SK-N-MC (cell line): ENCODE measurements at regions not wholly inside any gene's neighbourhood (a gene's known extent, or its start where the extent isn't known, plus 50 kb on each side); places are given as distances from the start of the nearest gene placed in this dataset.
A peak's percentile ranks its signal among the peaks of the same experiment; 100 is the strongest.

Experiments used
- DNase-seq: peaks from one replicate; pipeline ENCODE4 v3.0.0-alpha.2; 2011; ENCODE audit warnings: low read depth, low spot score
- H3K27ac ChIP-seq: fragments of 200-600 bp; sonication (generic); 2 replicates; pipeline ENCODE4 v1.5.1; 2016; ENCODE audit warnings: mixed run types
- H3K36me3 ChIP-seq: fragments of 200-600 bp; sonication (generic); 2 replicates; pipeline ENCODE4 v1.6.1; 2017; ENCODE audit warnings: antibody characterized with exemption, low read length, mixed read lengths; ENCODE audit not compliant: insufficient read depth
- H3K4me3 ChIP-seq: fragments of 200-600 bp; sonication (generic); 2 replicates; pipeline ENCODE4 v1.5.1; 2016
- H3K9ac ChIP-seq: fragments of 200-600 bp; sonication (generic); 2 replicates; pipeline ENCODE4 v1.8.0; 2017; ENCODE audit warnings: mixed run types, mixed read lengths; ENCODE audit not compliant: insufficient read length
- H3K9me3 ChIP-seq: fragments of 200-600 bp; sonication (generic); 2 replicates; pipeline ENCODE4 v1.6.1; 2017; ENCODE audit warnings: low read depth, mild to moderate bottlenecking, antibody characterized with exemption, low read length, moderate library complexity, mixed read lengths
- EZH2 ChIP-seq: fragments of 200-600 bp; sonication (generic); IDR thresholded peaks from one replicate; pipeline ENCODE4 v1.6.1; 2017; ENCODE audit warnings: antibody characterized with exemption
- FOXP2 ChIP-seq: optimal IDR thresholded peaks from 2 replicates; pipeline ENCODE3; 2011; ENCODE audit warnings: mild to moderate bottlenecking, moderate library complexity; ENCODE audit not compliant: insufficient read depth; ENCODE audit errors: extremely low read length, control extremely low read depth
- POLR2AphosphoS5 ChIP-seq: IDR thresholded peaks from 2 replicates; pipeline ENCODE4 v1.6.1; 2012; ENCODE audit warnings: mild to moderate bottlenecking, low read depth, low read length, borderline replicate concordance

DNA sequence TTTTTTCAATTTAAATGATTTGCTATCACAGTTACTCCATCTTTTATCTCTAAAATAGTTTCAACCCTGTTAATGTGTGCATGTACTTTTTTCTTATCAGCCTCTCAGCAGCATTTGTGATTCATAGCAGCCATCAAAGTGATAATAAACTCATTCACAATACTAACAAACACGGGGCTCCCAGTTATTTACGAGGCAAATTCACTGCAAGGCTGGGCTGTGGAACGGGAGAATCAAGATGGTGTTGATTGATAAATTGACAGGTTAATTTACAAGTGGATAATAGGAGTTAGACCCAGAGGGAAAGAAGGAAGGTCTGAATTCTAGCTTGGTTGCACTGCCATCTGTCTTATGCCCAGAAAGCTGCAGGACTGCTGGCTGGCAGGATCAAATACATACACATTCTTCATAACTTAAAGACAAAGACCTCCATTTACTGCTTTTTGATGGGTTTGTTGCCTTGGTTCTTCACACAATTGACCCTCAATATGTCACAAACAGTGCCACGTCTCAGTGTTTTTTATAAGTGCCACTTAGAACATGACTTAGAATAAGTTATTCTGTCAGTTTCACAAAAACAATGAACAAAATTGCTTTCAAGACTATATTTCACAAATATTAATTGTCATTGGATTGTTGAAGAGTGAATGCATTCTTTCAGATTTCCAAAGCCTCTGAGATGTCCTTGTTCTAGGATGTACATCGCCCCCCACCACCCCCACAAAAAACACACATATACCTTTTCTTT, 562.8 kb downstream of the NR2F2 start:
- Histone ChIP-seq H3K4me3 (no peak overlapping the region), H3K27ac (no peak overlapping the region), H3K9ac (no peak overlapping the region), H3K9me3 (no peaks in the 10 kb centered on the region), H3K36me3 (no peaks in the 10 kb centered on the region)
- no peak for TF ChIP-seq FOXP2
- no peak for DNase-seq

DNA sequence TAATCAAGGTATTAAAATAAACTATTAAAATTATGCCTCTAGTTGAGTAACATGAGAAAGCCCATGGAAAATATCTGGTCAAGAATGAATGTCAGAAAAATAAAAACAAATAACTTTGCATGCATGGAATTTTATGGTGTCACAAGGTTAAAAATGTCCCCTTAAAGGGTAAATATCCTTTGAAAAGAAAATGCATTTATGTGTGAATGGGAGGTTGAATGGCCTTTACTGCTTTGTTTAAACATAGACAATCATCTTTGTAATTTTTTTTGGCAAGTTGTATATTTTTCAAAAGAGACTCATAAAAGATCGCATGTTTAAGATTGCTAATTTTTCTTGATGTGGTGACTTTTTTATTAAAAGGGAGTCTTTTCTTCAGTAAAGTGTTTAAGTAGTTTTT, 564.2 kb downstream of the NR2F2 start:
- Histone ChIP-seq H3K4me3 (no peak overlapping the region), H3K27ac (no peak overlapping the region), H3K9me3 (no peaks in the 10 kb centered on the region), H3K9ac (no peak overlapping the region), H3K36me3 (no peaks in the 10 kb centered on the region)
- no peak for TF ChIP-seq FOXP2
- no peak for TF ChIP-seq EZH2
- TF ChIP-seq POLR2AphosphoS5: no peak
- DNase-seq: no peak

DNA sequence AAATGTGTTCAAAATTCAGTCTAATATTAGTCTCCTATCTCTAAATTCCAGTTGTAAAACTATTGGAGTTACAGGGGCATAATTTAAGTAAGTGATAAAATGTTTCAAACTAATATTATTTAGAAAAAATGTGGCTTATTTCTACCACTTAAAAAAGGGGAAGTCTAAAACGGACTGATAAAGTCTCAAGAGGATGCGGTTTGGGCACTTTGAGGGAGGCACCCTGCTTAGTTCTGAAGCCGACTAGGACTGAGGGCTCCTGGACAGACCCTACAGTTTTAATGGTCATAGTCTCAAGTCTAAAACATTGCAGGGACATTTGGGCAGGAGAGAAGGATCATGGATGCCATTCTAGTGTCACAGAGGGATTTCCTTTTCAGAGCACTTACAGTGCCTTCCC, 566.3 kb downstream of the NR2F2 start:
- no peak overlapping the region for H3K27ac ChIP-seq
- H3K4me3 ChIP-seq: no peak overlapping the region
- H3K36me3 ChIP-seq: no peaks in the 10 kb centered on the region
- DNase-seq: no peak
- H3K9ac ChIP-seq: no peak overlapping the region
- H3K9me3 ChIP-seq: no peaks in the 10 kb centered on the region
- TF ChIP-seq FOXP2: no peak

DNA sequence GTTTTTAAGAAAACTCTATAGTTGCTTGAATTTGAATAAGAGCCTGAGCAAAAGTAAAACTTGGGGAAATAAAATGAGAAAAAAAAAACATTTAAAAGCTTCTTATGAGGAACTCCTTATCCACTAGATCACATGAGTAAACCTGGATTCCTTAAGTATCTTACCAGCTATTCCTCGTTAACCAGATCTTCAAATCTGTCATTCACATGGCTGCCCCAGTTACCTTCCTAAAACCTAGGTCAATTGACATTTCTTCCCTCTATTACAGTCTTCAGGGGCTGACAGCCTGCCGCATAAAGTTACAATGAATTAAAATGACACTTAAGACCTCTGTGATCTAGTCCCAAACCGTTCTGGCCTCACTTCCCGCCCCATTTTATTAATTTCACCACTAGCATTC, 583.6 kb downstream of the NR2F2 start:
- H3K9me3 ChIP-seq: no peaks in the 10 kb centered on the region
- no peak overlapping the region for H3K27ac ChIP-seq
- TF ChIP-seq POLR2AphosphoS5: no peak
- no peak for TF ChIP-seq EZH2
- TF ChIP-seq FOXP2: no peak
- H3K36me3 ChIP-seq: no peaks in the 10 kb centered on the region
- H3K4me3 ChIP-seq: no peak overlapping the region
- no peak overlapping the region for H3K9ac ChIP-seq
- DNase-seq: no peak

DNA sequence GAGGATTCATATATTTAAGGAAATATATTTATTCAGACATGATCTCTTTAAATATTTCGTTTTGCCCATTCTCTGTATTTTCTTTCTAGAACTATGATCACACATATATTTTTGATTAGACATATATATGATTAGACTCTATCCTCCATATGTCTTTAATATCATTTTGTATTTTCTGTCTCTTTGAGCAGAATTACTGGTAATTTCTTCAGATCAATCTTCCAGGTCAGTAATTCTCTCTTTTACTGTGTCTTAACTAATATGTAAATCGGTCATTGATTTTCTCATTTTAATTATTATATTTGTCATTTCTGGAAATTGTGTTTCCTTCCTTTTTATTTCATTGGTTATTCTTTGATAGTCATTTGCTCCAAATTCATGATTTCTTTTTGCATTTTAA, 586.2 kb downstream of the NR2F2 start:
- Histone ChIP-seq H3K4me3 (no peak overlapping the region), H3K27ac (no peak overlapping the region), H3K36me3 (no peaks in the 10 kb centered on the region), H3K9ac (no peak overlapping the region), H3K9me3 (no peaks in the 10 kb centered on the region)
- TF ChIP-seq POLR2AphosphoS5: no peak
- TF ChIP-seq EZH2: no peak
- TF ChIP-seq FOXP2: no peak
- DNase-seq: no peak

DNA sequence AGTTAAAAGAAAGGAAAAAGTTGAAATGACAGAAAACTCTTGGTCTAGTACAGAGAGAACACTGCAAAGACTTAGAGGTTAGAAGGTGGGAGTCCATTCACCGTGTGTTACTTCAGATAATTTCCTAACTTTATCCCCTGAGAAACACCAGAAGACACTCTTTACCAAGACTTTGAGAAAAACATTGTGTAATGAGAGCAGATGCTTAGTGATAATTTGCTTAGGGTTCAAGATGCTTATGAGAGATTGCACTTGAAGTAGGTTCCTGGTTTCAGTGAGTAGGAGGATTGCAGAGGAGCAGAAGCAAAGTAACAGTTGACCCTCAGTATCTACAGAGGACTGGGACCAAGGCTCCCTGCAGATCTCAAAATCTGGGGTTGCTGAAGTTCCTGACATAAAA, 594.1 kb downstream of the NR2F2 start:
- Histone ChIP-seq H3K4me3 (no peak overlapping the region), H3K36me3 (no peaks in the 10 kb centered on the region), H3K9me3 (no peaks in the 10 kb centered on the region), H3K27ac (no peak overlapping the region), H3K9ac (no peak overlapping the region)
- TF ChIP-seq EZH2 (no peak), FOXP2 (no peak), POLR2AphosphoS5 (no peak)
- no peak for DNase-seq

DNA sequence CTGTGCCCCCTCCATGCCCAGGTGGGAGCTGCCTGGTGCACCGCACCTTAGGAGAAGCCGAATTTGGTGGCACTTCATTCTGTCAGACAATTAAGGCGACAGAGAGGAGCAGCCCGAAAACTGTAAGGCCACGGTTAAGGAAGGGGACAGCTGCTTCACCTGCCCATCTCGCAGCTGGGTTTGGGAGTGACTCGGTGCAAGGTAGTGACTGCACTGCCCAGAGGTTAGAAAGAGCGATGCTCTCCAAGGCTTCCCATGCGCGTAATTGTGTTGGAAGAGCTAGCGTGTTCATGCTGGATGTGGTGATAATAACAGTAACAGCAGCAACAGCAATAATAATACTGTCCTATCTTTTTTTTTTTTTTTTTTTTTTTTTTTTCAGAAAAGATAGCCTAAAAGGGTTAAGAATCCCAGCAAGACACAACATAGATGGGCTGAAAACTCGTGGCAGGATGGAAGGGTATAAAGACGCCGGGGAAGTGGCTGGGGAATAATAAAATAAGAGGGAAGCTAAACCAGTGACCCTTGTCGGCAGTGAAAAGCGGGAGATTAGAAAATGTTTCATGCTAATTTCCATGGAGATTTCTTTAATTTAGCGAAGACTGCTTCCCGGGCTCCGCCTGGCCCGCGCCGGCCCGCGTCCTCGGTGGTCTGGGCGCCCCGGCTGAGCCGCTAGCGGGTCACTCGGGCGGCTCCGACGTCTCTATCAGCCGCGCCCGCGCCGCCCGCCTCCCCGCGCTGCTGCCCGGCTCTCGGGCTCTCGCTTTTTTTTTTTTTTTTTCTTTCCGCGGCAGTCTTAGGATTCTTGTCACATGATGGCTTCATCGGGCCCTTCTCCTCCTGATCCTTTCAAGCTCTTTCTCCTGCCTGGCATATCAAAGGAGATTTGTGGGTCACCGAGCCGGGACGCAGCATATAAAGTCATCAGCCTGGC, 617.1 kb downstream of the NR2F2 start:
- no peaks in the 10 kb centered on the region for H3K9me3 ChIP-seq
- no peaks in the 10 kb centered on the region for H3K36me3 ChIP-seq
- no peak for DNase-seq
- H3K27ac ChIP-seq: no peak overlapping the region
- peak; percentile 77 for TF ChIP-seq EZH2
- no peak for TF ChIP-seq POLR2AphosphoS5
- no peak overlapping the region for H3K4me3 ChIP-seq
- H3K9ac ChIP-seq: no peak overlapping the region

DNA sequence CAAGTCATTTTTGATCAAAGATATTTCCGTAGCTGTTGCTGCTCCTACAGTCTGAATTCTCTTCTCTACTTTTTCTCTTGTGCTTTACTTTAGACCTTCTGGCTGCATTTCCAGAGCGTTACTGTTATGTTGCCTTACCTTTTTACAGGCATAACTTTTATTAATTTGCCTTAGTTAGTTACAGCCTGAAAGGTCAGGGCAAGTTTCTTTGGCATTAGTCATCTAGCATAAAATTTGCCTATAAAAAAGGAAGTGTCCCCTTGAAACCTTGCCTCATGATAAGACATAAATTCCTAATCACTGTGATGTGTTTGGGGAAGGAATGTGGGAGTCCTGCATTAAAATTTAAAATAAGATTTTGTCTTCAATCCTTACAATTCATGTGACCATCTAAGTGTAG, 618.5 kb downstream of the NR2F2 start:
- no peaks in the 10 kb centered on the region for H3K36me3 ChIP-seq
- no peak overlapping the region for H3K4me3 ChIP-seq
- no peak overlapping the region for H3K9ac ChIP-seq
- H3K27ac ChIP-seq: no peak overlapping the region
- DNase-seq: no peak
- TF ChIP-seq EZH2 (no peak), POLR2AphosphoS5 (no peak), FOXP2 (no peak)
- H3K9me3 ChIP-seq: no peaks in the 10 kb centered on the region
